ENCODE measurements at regions not wholly inside any gene's neighbourhood (a gene's known extent, or its start where the extent isn't known, plus 50 kb on each side); places are given as distances from the start of the nearest gene placed in this dataset.

DNA sequence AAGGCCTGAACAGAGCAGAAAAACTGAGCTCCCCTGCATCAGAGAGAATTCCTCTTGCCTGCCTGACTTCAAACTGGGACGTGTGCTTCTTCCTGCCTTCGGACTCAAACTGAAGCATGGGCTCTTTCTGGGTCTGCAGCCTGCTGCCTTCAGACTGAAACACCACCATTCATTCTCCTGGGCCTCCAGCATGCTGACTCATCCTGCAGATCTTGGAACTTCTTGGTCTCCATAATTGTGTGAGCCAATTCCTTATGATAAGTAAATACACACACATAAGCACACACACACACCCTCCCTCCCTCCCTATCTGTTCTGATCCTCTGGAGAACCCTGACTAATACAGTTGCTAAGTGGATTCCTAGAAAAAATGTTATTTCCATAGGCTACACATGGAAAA, 874.3 kb upstream of the EEF2KMT start:
- TF ChIP-seq, protein P1, sequence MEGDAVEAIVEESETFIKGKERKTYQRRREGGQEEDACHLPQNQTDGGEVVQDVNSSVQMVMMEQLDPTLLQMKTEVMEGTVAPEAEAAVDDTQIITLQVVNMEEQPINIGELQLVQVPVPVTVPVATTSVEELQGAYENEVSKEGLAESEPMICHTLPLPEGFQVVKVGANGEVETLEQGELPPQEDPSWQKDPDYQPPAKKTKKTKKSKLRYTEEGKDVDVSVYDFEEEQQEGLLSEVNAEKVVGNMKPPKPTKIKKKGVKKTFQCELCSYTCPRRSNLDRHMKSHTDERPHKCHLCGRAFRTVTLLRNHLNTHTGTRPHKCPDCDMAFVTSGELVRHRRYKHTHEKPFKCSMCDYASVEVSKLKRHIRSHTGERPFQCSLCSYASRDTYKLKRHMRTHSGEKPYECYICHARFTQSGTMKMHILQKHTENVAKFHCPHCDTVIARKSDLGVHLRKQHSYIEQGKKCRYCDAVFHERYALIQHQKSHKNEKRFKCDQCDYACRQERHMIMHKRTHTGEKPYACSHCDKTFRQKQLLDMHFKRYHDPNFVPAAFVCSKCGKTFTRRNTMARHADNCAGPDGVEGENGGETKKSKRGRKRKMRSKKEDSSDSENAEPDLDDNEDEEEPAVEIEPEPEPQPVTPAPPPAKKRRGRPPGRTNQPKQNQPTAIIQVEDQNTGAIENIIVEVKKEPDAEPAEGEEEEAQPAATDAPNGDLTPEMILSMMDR (conservative IDR thresholded peaks at IDR 0.05; ENCODE audit: low read depth, low read length), result no peak
- TF ChIP-seq EZH2phosphoT487 (IDR thresholded peaks at IDR 0.05; ENCODE audit: borderline replicate concordance, low read length) (no peak), EZH2 (IDR thresholded peaks at IDR 0.05; ENCODE audit: low read length, unreplicated experiment) (no peak)
